HG02571 (cell line): ENCODE measurements at regions not wholly inside any gene's neighbourhood (a gene's known extent, or its start where the extent isn't known, plus 50 kb on each side); places are given as distances from the start of the nearest gene placed in this dataset.

Source experiments
- ATAC-seq: cut with Tn5 transposase; IDR thresholded peaks from one replicate; pipeline ENCODE4 v1.9.1; 2021; ENCODE audit warnings: mild to moderate bottlenecking, moderate library complexity; ENCODE audit not compliant: unreplicated experiment

GRCh38 chr2:226531061-226531810 lies 268.4 kb downstream of the IRS1 start:
- ATAC-seq = no peak

GRCh38 chr2:226529556-226529955 lies 270.1 kb downstream of the IRS1 start:
- ATAC-seq = no peak

GRCh38 chr2:226526716-226527115 lies 272.9 kb downstream of the IRS1 start:
- ATAC-seq = no peak

- ATAC-seq = no peak
Observed at GRCh38 chr2:226524381-226524843, 275.2 kb downstream of the IRS1 start.

- ATAC-seq = no peak
Observed at GRCh38 chr2:226520723-226521122, 278.9 kb downstream of the IRS1 start.

- no peak for ATAC-seq
Observed at GRCh38 chr2:226515344-226516055, 284.1 kb downstream of the IRS1 start.

- no peak for ATAC-seq
Observed at GRCh38 chr2:226514895-226515294, 284.7 kb downstream of the IRS1 start.

GRCh38 chr2:226511311-226511710 lies 288.3 kb downstream of the IRS1 start:
- no peak for ATAC-seq

GRCh38 chr2:226508683-226509082 lies 290.9 kb downstream of the IRS1 start:
- no peak for ATAC-seq

- ATAC-seq = no peak
Observed at GRCh38 chr2:226508005-226508404, 291.6 kb downstream of the IRS1 start.

GRCh38 chr2:226497146-226497909 lies 302.3 kb downstream of the IRS1 start:
- no peak for ATAC-seq

- ATAC-seq = no peak
Observed at GRCh38 chr2:226496273-226496550, 303.4 kb downstream of the IRS1 start.

- no peak for ATAC-seq
Observed at GRCh38 chr2:226495466-226496272, 304.0 kb downstream of the IRS1 start.

- ATAC-seq = no peak
Observed at GRCh38 chr2:226491112-226491511, 308.5 kb downstream of the IRS1 start.

GRCh38 chr2:226489775-226490541 lies 309.7 kb downstream of the IRS1 start:
- ATAC-seq = peak; percentile 56

GRCh38 chr2:226488034-226488433 lies 311.6 kb downstream of the IRS1 start:
- no peak for ATAC-seq

GRCh38 chr2:226487573-226487972 lies 312.0 kb downstream of the IRS1 start:
- ATAC-seq = no peak

- ATAC-seq = no peak
Observed at GRCh38 chr2:226483745-226484619, 315.6 kb downstream of the IRS1 start.

GRCh38 chr2:226483143-226483542 lies 316.5 kb downstream of the IRS1 start:
- ATAC-seq = no peak
